ENCODE measurements at regions not wholly inside any gene's neighbourhood (a gene's known extent, or its start where the extent isn't known, plus 50 kb on each side); places are given as distances from the start of the nearest gene placed in this dataset.

DNA sequence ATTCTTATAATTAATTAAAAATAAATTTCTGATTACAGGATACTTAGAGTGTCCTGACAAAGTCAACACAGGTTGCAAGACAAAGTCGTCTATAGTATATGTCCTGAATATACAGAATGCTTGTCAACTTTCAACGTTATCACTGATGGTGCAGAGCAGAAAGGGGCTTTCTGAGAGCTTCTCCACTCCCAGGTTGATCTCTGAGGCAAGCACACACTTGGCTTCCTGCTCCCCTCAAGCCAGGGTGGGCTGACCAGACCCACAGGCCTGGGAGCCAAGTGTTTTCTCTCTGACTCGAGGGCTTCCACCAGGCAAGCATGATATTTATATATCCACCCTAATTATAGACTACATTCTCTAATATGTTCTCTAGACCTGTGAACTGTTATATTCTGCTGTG is 448.9 kb downstream of the SH2D4B start:
- Histone ChIP-seq H3K27me3 (ENCODE audit: insufficient read depth, poor library complexity, severe bottlenecking) (peaks cover 2% of the 10 kb centered on the region), H3K4me3 (replicated peaks; ENCODE audit: insufficient read depth, low read length) (no peak overlapping the region), H3K27ac (replicated peaks) (no peak overlapping the region)
- TF ChIP-seq, protein P1, sequence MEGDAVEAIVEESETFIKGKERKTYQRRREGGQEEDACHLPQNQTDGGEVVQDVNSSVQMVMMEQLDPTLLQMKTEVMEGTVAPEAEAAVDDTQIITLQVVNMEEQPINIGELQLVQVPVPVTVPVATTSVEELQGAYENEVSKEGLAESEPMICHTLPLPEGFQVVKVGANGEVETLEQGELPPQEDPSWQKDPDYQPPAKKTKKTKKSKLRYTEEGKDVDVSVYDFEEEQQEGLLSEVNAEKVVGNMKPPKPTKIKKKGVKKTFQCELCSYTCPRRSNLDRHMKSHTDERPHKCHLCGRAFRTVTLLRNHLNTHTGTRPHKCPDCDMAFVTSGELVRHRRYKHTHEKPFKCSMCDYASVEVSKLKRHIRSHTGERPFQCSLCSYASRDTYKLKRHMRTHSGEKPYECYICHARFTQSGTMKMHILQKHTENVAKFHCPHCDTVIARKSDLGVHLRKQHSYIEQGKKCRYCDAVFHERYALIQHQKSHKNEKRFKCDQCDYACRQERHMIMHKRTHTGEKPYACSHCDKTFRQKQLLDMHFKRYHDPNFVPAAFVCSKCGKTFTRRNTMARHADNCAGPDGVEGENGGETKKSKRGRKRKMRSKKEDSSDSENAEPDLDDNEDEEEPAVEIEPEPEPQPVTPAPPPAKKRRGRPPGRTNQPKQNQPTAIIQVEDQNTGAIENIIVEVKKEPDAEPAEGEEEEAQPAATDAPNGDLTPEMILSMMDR (IDR thresholded peaks at IDR 0.05; ENCODE audit: insufficient read depth, low read length): no peak
- TF ChIP-seq, protein P2, sequence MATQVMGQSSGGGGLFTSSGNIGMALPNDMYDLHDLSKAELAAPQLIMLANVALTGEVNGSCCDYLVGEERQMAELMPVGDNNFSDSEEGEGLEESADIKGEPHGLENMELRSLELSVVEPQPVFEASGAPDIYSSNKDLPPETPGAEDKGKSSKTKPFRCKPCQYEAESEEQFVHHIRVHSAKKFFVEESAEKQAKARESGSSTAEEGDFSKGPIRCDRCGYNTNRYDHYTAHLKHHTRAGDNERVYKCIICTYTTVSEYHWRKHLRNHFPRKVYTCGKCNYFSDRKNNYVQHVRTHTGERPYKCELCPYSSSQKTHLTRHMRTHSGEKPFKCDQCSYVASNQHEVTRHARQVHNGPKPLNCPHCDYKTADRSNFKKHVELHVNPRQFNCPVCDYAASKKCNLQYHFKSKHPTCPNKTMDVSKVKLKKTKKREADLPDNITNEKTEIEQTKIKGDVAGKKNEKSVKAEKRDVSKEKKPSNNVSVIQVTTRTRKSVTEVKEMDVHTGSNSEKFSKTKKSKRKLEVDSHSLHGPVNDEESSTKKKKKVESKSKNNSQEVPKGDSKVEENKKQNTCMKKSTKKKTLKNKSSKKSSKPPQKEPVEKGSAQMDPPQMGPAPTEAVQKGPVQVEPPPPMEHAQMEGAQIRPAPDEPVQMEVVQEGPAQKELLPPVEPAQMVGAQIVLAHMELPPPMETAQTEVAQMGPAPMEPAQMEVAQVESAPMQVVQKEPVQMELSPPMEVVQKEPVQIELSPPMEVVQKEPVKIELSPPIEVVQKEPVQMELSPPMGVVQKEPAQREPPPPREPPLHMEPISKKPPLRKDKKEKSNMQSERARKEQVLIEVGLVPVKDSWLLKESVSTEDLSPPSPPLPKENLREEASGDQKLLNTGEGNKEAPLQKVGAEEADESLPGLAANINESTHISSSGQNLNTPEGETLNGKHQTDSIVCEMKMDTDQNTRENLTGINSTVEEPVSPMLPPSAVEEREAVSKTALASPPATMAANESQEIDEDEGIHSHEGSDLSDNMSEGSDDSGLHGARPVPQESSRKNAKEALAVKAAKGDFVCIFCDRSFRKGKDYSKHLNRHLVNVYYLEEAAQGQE (IDR thresholded peaks at IDR 0.05; ENCODE audit: insufficient replicate concordance, low read depth): no peak
- no peak for TF ChIP-seq SPI1 (IDR thresholded peaks at IDR 0.05; ENCODE audit: borderline replicate concordance, low read depth)
- no peak for TF ChIP-seq POLR2AphosphoS5 (IDR thresholded peaks at IDR 0.05; ENCODE audit: low read depth)
- no peak for TF ChIP-seq GABPA (IDR thresholded peaks at IDR 0.05; ENCODE audit: low read depth)
- no peak for DNase-seq (ENCODE audit: low read depth in 1 of 2, low spot score in 1 of 2)

DNA sequence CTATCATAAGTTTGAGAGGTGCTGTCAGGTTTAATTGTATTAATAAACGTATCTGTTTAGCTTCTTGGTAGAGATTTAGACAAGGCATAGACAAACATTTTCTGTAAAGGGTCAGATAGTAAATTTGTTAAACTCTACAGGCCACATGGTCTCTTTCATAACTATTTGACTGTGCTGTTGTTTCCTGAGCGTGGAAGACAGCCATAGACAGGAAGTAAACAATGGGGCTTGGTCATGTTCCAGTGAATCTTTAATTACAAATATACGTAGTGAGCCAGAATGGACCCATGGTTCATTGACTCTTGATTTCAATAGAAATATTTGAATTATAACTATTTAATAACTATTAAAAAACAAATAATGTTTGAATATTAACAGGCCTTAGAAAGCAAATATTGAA is 451.1 kb downstream of the SH2D4B start:
- H3K27me3 ChIP-seq (ENCODE audit: insufficient read depth, poor library complexity, severe bottlenecking): no peaks in the 10 kb centered on the region
- H3K27ac ChIP-seq (replicated peaks): no peak overlapping the region
- TF ChIP-seq SPI1 (IDR thresholded peaks at IDR 0.05; ENCODE audit: borderline replicate concordance, low read depth) (no peak), POLR2AphosphoS5 (IDR thresholded peaks at IDR 0.05; ENCODE audit: low read depth) (no peak), GABPA (IDR thresholded peaks at IDR 0.05; ENCODE audit: low read depth) (no peak)
- TF ChIP-seq, protein P1 (IDR thresholded peaks at IDR 0.05; ENCODE audit: insufficient read depth, low read length): no peak
- TF ChIP-seq, protein P2 (IDR thresholded peaks at IDR 0.05; ENCODE audit: insufficient replicate concordance, low read depth): no peak
- H3K4me3 ChIP-seq (replicated peaks; ENCODE audit: insufficient read depth, low read length): no peak overlapping the region
- no peak for DNase-seq (ENCODE audit: low read depth in 1 of 2, low spot score in 1 of 2)

DNA sequence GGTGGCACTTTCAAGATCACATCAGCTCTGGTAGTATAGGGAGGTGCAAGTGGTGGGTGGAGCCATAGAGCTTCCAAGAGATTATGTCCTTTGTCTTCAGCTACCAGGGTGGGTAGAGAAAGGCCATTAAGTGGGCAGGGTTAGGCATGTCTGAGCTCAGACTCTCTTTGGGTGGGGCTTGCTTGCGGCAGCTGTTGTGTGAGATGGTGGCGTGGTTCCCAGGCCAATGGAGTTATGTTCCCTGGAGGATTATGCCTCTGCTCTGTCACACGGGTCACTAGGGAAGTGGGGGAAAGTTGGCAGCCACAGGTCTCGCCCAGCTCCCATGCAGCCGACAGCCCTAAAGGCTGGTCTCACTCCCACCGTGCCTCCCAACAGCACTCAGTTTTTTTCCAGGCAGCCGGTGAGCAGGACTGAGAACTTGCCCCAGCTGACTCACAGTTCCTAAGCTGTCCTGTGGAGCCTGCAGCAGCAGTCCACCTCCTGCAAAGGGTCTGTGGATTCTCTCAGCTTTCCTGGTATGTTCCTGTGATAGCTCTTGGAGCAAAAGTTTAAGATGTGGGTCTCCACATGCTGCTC is 459.0 kb downstream of the SH2D4B start:
- H3K27ac ChIP-seq (replicated peaks): no peak overlapping the region
- H3K4me3 ChIP-seq (replicated peaks; ENCODE audit: insufficient read depth, low read length): no peak overlapping the region
- no peak for DNase-seq (ENCODE audit: low read depth in 1 of 2, low spot score in 1 of 2)
- H3K27me3 ChIP-seq (ENCODE audit: insufficient read depth, poor library complexity, severe bottlenecking): no peaks in the 10 kb centered on the region
- TF ChIP-seq GABPA (IDR thresholded peaks at IDR 0.05; ENCODE audit: low read depth): no peak
- TF ChIP-seq, protein P2 (IDR thresholded peaks at IDR 0.05; ENCODE audit: insufficient replicate concordance, low read depth): no peak
- TF ChIP-seq, protein P1 (IDR thresholded peaks at IDR 0.05; ENCODE audit: insufficient read depth, low read length): no peak
- no peak for TF ChIP-seq POLR2AphosphoS5 (IDR thresholded peaks at IDR 0.05; ENCODE audit: low read depth)
- no peak for TF ChIP-seq SPI1 (IDR thresholded peaks at IDR 0.05; ENCODE audit: borderline replicate concordance, low read depth)

Measured in HL-60 (cell line).